HepG2 (cell line): ENCODE measurements at regions not wholly inside any gene's neighbourhood (a gene's known extent, or its start where the extent isn't known, plus 50 kb on each side); places are given as distances from the start of the nearest gene placed in this dataset.

ENCODE experiments used
- ATAC-seq: fragments of 200-7000 bp; cut with Tn5 transposase; 3 replicates; pipeline ENCODE4 v1.9.1; 2020; ENCODE audit warnings: mild to moderate bottlenecking, moderate library complexity
- BruUV-seq: library from RNA; stranded (reverse); fragments of 400-500 nt; replicated peaks from 2 replicates; lab custom pipeline; 2021; lab: Mats Ljungman, UMichigan
- CTCF ChIA-PET: fragments of 300-600 bp; formaldehyde crosslinking; extraction: SDS; loops from one replicate; lab custom pipeline; 2021; ENCODE audit warnings: low total read pairs, inconsistent platforms, low intra/inter-chr PET ratio; lab: Yijun Ruan, JAX
- POLR2A ChIA-PET: fragments of 350-600 bp; sonication (Branson Sonifier 250); formaldehyde crosslinking; loops from one replicate; lab custom pipeline; 2020; ENCODE audit warnings: antibody characterized with exemption, inconsistent platforms; lab: Yijun Ruan, JAX
- DNase-seq: peaks from one replicate; pipeline ENCODE4 v3.0.0-alpha.2; 2015; ENCODE audit warnings: low spot score
- FAIRE-seq: peaks from 3 replicates; lab custom pipeline; 2011; peaks lifted over from hg19 to GRCh38; lab: Jason Lieb, UNC
- H2AFZ ChIP-seq: one replicate; pipeline ENCODE4 v1.6.1; 2011; ENCODE audit warnings: low read length, inconsistent platforms
- H3K27ac ChIP-seq: fragments of 300-600 bp; 3 replicates; pipeline ENCODE4 v1.8.0; 2011; ENCODE audit warnings: mixed run types, mild to moderate bottlenecking, mixed read lengths, low read length, inconsistent platforms; ENCODE audit not compliant: insufficient read depth; ENCODE audit errors: extremely low read length
- H3K27me3 ChIP-seq, 2 experiments: fragments of 200-600 bp in 1 of 2; 2 replicates in 1 of 2; 3 replicates in 1 of 2; pipeline versions ENCODE4 v1.6.0 to v1.8.0; 2011; ENCODE audit warnings: low read length in 2 of 2, mild to moderate bottlenecking in 2 of 2, moderate library complexity in 2 of 2, inconsistent platforms in 1 of 2; ENCODE audit not compliant: insufficient read depth in 2 of 2, control insufficient read depth in 1 of 2
- H3K36me3 ChIP-seq, 2 experiments: fragments of 200-600 bp in 1 of 2; replicated peaks in 1 of 2; 2 replicates in 1 of 2; 3 replicates in 1 of 2; pipeline versions ENCODE4 v1.5.1 to v1.8.0; 2011; ENCODE audit warnings: low read length in 2 of 2, inconsistent platforms in 1 of 2; ENCODE audit not compliant: insufficient read depth in 2 of 2, control insufficient read depth in 1 of 2
- H3K4me1 ChIP-seq: 2 replicates; pipeline ENCODE4 v1.5.1; 2012; ENCODE audit warnings: low read length, inconsistent platforms; ENCODE audit not compliant: insufficient read depth
- H3K4me2 ChIP-seq: 2 replicates; pipeline ENCODE4 v1.6.0; 2011; ENCODE audit warnings: low read depth, low read length, inconsistent platforms
- H3K4me3 ChIP-seq, 3 experiments: fragments of 200-600 bp in 1 of 3; sonication (generic), shearing (Covaris generic) in 1 of 3; replicated peaks in 1 of 3; 2 replicates each; pipeline ENCODE4 v1.5.1; 2011 to 2016; ENCODE audit warnings: low read length in 3 of 3, inconsistent platforms in 2 of 3, low read depth in 2 of 3, mild to moderate bottlenecking in 2 of 3, control low read depth in 1 of 3, mixed read lengths in 1 of 3; ENCODE audit not compliant: insufficient read depth in 1 of 3
- H3K79me2 ChIP-seq: one replicate; pipeline ENCODE4 v1.6.1; 2011; ENCODE audit warnings: low read length, inconsistent platforms; ENCODE audit not compliant: insufficient read depth
- H3K9ac ChIP-seq: 2 replicates; pipeline ENCODE4 v1.6.0; 2011; ENCODE audit warnings: mild to moderate bottlenecking, low read depth, low read length, inconsistent platforms; ENCODE audit not compliant: insufficient read depth
- H3K9me3 ChIP-seq: 2 replicates; pipeline ENCODE4 v1.5.1; 2012; ENCODE audit warnings: mild to moderate bottlenecking, low read length
- H4K20me1 ChIP-seq: 2 replicates; pipeline ENCODE4 v1.6.0; 2011; ENCODE audit warnings: inconsistent platforms, mild to moderate bottlenecking, low read length, moderate library complexity; ENCODE audit not compliant: insufficient read depth
- FUBP1 ChIP-seq: sonication (generic); formaldehyde crosslinking; IDR thresholded peaks from 2 replicates; pipeline ENCODE4 v1.5.1; 2020; ENCODE audit warnings: missing genetic modification reagents, mild to moderate bottlenecking, borderline replicate concordance
- KLF9 ChIP-seq: IDR thresholded peaks from 2 replicates; pipeline ENCODE4 v1.6.1; 2016; ENCODE audit warnings: low read depth
- ZBTB40 ChIP-seq, 2 experiments: fragments of 450-650 bp in 1 of 2; sonication (generic) in 1 of 2; formaldehyde crosslinking in 1 of 2; IDR thresholded peaks; 2 replicates each; pipeline versions ENCODE4 v1.6.1 to v1.8.0; 2016 to 2022; ENCODE audit warnings: antibody characterized with exemption in 1 of 2, mild to moderate bottlenecking in 1 of 2, missing genetic modification reagents in 1 of 2
- ZNF142 ChIP-seq: sonication (generic); formaldehyde crosslinking; IDR thresholded peaks from 2 replicates; pipeline ENCODE4 v1.4.0; 2020; ENCODE audit warnings: missing genetic modification reagents
- ZNF451 ChIP-seq: sonication (generic); formaldehyde crosslinking; IDR thresholded peaks from 2 replicates; pipeline ENCODE4 v1.5.0; 2020; ENCODE audit warnings: mild to moderate bottlenecking, missing genetic modification reagents
- WGBS: methylation state at CpG from one replicate; pipeline ENCODE4 v1.1.6; 2017; ENCODE audit warnings: low lambda C conversion rate; 5-methylcytosine and 5-hydroxymethylcytosine counted together
- in situ Hi-C: cut with HindIII; loops from 2 replicates; pipeline ENCODE4 v1.10.0; 2017; ENCODE audit warnings: low pct_unique_long_range_greater_than_20kb; ENCODE audit not compliant: extremely low pct_ligation_motif_present
- intact Hi-C: fragments of 100-400 bp; cut with micrococcal nuclease; formaldehyde crosslinking; loops from one replicate; pipeline ENCODE4 v1.10.0; 2022; ENCODE audit not compliant: unreplicated experiment

GRCh38 chr10:33609546-33609945, 275.1 kb upstream of the NRP1 start (continued):
- TF ChIP-seq ZNF142 (CRISPR knock-in tag) = no peak
- no peak for TF ChIP-seq KLF9 (CRISPR knock-in tag)

GRCh38 chr10:33602278-33602677, 267.8 kb upstream of the NRP1 start:
- 0% methylated on average over 1 of the region's 1 CpG for WGBS
- ChIA-PET POLR2A (no interaction called here), CTCF (no interaction called here)
- H3K9ac ChIP-seq = no peak overlapping the region
- H3K9me3 ChIP-seq = peaks cover 12% of the 10 kb centered on the region
- in situ Hi-C loops (no loop called here), intact Hi-C loops (no loop called here)
- H3K36me3 ChIP-seq = no peaks in the 10 kb centered on the region
- H3K27ac ChIP-seq = no peak overlapping the region
- DNase-seq (no peak), ATAC-seq (no peak), FAIRE-seq (no peak)
- no TSS peak for BruUV-seq
- H3K79me2 ChIP-seq = no peaks in the 10 kb centered on the region
- H3K4me1 ChIP-seq = no peaks in the 10 kb centered on the region
- H2AFZ ChIP-seq = no peak overlapping the region
- H3K4me3 ChIP-seq = no peak overlapping the region
- H3K27me3 ChIP-seq = no peaks in the 10 kb centered on the region
- H3K4me2 ChIP-seq = no peak overlapping the region
- H4K20me1 ChIP-seq = no peaks in the 10 kb centered on the region
- no peak for TF ChIP-seq FUBP1
- TF ChIP-seq ZBTB40 (IDR thresholded peaks at IDR 0.05) = no peak
- no peak for TF ChIP-seq ZBTB40 (CRISPR knock-in tag; IDR thresholded peaks at IDR 0.05)
- TF ChIP-seq ZNF451 = no peak
